GM12872 (cell line): ENCODE measurements at regions not wholly inside any gene's neighbourhood (a gene's known extent, or its start where the extent isn't known, plus 50 kb on each side); places are given as distances from the start of the nearest gene placed in this dataset.

Source experiments
- TF ChIP-seq, protein P1 (sequence below): IDR thresholded peaks from 3 replicates; pipeline ENCODE4 v1.5.1; 2011; ENCODE audit warnings: low read depth, mild to moderate bottlenecking, low read length, moderate library complexity; ENCODE audit not compliant: insufficient read depth

DNA sequence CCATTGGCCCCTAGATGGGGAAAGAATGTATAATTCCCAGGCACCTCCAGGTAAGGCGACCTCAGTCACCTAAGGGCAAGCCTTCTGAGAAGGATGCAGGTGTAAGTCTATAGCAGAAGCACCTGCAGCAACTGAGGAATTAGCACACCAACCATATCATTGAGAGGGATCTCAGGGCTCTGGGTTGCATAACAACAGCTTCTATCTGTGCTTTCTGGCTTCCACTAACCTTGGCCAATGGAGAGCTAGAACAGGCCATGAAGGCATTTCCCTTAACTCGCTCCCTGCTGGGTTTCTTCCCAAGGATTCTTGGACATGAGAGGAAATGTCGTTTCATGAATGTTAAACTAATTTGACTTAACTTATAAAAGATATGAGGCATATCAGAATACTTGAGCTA is 177.8 kb upstream of the GK2 start:
- TF ChIP-seq, protein P1, sequence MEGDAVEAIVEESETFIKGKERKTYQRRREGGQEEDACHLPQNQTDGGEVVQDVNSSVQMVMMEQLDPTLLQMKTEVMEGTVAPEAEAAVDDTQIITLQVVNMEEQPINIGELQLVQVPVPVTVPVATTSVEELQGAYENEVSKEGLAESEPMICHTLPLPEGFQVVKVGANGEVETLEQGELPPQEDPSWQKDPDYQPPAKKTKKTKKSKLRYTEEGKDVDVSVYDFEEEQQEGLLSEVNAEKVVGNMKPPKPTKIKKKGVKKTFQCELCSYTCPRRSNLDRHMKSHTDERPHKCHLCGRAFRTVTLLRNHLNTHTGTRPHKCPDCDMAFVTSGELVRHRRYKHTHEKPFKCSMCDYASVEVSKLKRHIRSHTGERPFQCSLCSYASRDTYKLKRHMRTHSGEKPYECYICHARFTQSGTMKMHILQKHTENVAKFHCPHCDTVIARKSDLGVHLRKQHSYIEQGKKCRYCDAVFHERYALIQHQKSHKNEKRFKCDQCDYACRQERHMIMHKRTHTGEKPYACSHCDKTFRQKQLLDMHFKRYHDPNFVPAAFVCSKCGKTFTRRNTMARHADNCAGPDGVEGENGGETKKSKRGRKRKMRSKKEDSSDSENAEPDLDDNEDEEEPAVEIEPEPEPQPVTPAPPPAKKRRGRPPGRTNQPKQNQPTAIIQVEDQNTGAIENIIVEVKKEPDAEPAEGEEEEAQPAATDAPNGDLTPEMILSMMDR: no peak

DNA sequence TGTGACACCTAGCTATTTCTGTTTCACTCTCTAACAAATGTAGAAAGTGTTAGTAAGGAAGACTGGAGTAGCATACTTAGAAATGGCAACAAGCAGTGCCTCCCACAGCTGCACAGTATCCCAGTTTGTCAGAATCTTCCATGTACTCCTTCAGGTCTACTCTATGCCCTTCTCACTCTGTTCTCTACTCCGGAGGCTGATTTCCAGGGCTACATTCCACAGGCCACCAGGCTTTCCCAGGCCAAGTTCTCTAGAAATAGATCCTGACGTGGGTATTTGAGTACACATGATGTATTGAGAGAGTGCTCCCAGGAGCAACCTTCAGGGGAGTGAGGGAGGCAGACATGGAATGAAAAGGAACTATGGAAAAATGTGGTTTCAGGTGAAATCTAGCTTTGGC is 177.3 kb upstream of the GK2 start:
- TF ChIP-seq, protein P1: no peak

DNA sequence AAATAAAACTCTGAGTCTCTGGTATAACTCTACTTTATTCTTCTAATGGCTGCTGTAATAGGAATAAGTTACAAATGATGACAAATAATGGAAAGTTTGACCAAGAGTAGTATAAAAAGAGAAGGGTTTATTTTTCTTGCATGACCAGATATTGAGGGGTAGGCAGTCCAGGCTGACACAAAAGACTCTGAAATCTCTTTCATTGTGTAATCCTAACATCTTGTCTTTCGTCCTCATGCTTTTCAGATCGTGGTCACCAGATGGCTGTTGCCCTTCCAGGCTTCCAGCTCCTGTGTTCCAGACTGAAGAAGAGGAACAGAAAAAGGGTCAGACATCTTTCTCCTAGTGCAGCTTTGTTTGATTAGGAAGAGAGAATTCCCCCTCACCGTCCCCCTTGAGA is 176.9 kb upstream of the GK2 start:
- TF ChIP-seq, protein P1: no peak

DNA sequence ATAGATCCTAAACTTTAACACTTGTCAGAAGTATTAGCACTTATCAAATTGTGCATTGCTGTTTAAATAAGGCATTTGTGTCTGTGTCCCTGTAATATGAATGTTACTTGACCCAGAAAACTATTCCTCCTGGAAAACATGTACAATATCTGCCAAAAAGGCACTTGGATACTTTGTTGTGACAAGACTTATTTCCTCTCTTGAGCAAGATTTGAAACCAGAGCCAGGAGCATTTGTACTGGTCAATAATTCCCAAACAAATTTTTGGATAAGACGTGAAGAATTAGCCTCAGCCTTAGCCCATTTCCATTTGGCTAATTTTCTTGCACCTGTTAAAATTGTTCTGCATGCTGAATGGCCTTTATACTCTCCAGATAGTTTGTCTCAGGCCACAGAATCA is 176.3 kb upstream of the GK2 start:
- TF ChIP-seq, protein P1: no peak

DNA sequence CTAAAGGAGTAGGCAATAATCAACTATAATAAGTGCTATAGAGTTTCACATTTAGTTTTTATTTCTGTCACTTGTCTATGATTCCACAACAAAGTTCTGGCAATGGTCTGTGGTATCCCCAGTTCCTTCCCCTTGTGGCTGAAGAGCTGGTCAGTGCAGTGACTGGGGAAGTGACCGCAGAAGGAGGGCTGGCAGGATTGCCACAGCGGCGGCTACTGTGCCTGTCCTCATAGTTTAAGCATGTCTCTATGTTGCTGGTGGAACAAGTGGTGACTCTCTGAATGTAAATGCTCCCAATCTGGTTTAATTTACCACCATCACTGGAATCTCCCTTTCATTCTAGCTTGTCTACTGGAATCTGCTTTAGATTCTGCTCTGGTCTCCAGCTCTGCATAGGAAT is 170.6 kb upstream of the GK2 start:
- TF ChIP-seq, protein P1: no peak

DNA sequence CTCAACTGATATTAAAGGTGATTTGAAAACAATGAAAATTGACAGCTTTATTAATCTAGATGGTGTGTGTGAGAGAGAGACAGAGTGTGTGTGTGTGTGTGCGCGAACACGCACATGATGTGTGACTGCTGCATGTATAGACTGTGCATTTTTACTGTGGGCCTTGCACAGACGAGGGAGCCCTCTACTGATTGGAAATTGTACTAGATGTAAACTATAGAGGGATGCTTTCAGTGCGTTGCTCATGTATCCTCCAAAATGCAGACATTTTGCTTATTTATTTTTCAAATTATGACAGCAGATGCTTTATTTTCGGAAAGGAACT is 168.4 kb upstream of the GK2 start:
- TF ChIP-seq, protein P1: peak; percentile 41; the same call in 1 of the 3 replicates

DNA sequence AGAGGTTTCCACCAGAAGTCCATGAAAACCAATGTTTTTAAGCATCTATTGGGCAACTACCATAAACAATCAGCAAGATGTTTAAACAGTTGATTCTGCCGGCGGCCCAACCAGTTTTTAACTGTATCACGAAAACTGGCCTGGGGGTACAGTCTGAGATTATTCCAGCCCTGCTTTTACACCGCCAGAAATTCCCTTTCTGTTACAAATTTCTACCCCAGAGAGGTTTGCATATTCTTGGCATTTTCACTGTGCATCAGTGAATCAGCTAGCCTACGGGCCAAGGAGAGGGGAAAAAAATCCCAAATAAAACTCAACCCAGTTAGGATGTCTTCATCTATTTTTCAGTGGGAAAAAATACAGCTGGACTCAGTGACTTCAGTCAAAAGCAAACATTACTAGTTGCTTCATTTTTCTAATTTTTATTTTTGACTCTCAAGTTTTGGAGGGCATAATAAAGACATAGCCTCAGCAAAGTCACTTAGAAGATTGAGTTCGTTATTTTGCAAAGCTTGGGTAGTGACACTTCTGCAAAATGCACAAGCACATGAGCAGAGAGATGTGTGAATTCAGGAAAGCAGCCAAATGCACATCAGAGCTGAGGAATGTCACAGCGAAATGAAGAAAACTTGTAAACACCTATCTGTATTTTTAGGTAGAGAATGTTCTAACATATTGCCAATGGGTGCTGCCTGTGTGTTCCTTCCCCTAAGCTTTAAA is 167.8 kb upstream of the GK2 start:
- TF ChIP-seq, protein P1: no peak
